AG09319 (cell line): ENCODE measurements at regions not wholly inside any gene's neighbourhood (a gene's known extent, or its start where the extent isn't known, plus 50 kb on each side); places are given as distances from the start of the nearest gene placed in this dataset.

Experiments used
- DNase-seq: peaks from one replicate; pipeline ENCODE4 v3.0.0-alpha.2; 2010; ENCODE audit warnings: low read depth; ENCODE audit errors: extremely low read depth
- TF ChIP-seq, protein P1 (sequence below): IDR thresholded peaks from 2 replicates; pipeline ENCODE4 v1.5.1; 2011; ENCODE audit warnings: low read depth, mild to moderate bottlenecking, inconsistent platforms, low read length, moderate library complexity

DNA sequence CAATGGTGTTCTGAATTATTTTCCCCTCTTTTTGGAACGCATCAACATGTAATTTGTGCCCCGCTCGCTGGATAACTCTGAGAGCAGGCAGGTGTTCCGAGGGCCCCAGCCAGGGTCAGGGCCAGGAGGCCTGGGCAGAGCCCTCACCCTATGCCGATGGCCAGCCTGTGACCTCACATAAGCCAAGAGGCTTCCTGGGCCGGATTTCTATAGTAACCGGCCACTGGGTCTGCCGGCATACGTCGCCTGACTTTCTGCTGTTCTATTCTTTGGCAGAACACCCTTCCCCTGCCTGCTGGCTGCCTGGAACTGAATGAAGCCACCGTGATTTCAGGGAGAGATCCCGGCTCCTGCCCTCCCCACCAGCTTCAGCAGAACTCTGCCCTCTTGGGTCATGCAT, 375.2 kb downstream of the SHANK2 start:
- DNase-seq: no peak
- TF ChIP-seq, protein P1, sequence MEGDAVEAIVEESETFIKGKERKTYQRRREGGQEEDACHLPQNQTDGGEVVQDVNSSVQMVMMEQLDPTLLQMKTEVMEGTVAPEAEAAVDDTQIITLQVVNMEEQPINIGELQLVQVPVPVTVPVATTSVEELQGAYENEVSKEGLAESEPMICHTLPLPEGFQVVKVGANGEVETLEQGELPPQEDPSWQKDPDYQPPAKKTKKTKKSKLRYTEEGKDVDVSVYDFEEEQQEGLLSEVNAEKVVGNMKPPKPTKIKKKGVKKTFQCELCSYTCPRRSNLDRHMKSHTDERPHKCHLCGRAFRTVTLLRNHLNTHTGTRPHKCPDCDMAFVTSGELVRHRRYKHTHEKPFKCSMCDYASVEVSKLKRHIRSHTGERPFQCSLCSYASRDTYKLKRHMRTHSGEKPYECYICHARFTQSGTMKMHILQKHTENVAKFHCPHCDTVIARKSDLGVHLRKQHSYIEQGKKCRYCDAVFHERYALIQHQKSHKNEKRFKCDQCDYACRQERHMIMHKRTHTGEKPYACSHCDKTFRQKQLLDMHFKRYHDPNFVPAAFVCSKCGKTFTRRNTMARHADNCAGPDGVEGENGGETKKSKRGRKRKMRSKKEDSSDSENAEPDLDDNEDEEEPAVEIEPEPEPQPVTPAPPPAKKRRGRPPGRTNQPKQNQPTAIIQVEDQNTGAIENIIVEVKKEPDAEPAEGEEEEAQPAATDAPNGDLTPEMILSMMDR: no peak

GRCh38 chr11:70878366-70878765, 374.0 kb downstream of the SHANK2 start:
- TF ChIP-seq, protein P1: no peak
- no peak for DNase-seq

DNA sequence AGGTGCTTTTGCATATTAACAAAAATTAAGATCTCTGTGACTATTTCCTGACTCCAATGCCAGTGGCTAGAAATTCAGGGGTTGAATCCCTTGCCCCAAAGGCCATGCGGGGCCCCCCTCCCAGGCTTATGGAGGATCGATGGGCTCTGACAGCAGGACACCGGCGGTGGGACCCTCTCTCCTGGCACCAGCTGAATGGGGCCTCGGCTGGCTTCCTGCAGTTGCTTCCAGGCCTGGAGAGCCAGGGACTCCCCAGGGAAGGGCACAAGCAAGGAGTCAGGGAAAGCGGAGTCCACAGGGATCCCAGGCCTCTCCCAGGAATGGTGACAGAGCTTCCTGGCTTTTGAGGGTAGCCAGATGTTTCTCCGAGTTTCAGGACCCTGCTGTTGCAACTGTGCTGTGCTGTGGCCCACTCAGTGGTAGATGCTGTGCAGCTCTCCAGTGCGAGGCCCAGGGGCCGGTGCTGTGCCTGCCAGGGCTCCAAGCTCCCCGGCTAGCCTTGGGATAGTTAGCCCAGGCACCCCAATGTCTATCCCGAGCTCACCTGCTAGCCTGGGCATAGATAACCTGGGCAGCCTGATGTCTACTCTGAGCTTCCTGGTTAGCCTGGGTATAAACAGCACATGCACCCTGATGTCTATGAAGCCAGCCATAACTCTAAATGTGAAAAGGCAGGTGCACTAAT, 372.6 kb downstream of the SHANK2 start:
- TF ChIP-seq, protein P1: no peak
- DNase-seq: no peak

DNA sequence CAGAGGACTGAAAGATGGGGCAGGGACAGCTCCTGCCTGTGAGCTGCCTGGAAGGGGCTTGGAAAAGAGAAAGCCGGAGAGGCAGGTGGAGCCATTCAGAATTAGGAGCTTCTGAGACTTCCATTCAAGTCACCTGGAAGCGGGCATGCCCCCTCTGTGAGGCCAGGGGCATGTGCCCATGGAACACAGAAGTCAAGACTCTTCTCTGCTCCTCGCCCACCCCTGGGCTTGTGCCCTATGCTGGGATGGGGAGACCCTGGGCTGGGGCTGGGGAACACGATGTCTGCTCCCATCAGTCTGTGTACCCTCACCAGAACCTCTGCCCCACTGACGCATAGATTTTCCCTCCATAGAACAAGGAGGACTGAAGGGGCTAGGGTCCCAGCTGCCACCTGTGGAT, 372.0 kb downstream of the SHANK2 start:
- DNase-seq: no peak
- TF ChIP-seq, protein P1: no peak

DNA sequence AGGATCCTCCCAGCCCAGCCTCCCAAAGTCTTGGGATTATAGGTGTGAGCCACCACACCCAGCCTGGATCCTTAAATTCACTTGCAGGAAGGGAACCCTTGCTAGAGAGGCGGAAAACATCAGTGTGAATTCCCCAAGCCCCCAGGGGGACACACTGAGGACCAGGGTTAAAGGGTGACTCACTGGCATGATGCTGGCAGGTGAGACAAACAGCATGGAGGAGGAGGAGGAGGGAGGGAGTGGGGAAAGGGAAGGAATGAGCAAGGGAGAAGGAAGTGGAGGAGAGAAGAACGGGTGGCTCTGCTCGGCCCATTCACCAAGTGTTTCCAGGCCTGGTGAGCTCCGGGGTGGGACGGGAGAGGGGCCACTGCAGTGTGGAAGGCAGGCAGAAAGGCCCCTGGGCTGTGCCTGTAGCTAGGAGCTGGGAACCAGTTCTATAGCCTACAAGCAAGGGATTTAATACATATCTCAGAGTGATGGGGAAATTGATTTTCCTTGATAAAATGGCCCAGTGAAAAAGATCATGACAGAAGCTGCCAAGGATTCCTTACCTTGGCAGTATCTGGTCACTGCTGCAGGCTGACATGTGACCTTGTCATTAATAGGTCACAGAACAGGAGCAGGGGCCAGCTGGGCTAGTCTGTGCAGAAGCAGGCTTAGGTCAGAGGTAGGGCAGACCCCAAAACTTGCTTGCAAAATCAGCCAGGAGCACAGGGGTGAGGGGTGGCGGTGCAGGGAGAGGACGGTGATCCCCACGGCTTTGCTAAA, 370.2 kb downstream of the SHANK2 start:
- TF ChIP-seq, protein P1: no peak

DNA sequence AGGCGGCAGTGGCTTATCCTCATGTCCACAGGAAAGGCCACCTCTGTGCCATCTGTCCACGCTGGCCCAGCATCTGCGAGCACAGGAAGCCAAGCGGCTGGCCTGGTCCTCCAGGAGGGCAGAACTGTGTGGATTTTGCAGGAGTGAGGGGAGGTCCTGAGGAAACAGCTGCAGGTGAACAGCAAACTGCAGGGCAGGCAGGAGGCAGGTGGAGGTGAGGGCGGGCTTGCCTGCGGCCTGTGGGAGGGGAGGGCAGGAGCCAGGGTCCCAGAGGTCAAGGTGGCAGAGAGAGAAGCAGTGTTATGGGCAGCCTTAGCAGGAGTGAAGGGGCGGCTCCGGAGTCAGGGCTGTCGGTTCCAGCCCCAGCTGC, 369.7 kb downstream of the SHANK2 start:
- TF ChIP-seq, protein P1: no peak
- DNase-seq: no peak

More for the DNA sequence above, 370.2 kb downstream of the SHANK2 start:
- no peak for DNase-seq

DNA sequence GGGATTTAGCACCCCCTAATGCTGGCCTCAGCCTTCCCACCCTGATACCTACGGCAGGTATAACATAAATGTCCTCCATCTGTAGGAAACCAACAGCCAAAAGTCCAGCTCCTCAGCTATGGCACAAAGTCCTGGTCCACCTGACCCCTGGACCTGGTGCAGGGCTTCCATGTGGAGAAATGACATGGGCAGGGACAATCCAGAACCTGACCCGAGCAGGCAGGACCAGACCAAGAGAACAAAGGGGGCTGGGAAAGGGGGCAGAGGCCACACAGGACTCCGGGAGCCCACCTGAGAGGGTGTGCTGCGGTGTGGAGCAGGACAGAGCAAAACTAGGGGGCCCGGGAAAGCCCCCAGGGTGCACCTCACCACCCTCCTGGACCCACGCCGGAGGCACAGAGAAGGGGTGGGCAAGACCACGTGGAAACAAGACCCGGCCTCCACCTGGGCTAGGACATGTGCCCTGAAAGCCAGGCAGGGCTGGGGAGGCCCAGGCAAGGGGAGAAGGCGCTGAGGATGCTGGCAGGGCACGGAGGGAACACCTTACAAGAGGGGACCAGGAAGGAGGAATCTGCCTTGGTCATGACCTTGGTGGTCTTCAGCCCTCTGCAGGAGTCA, 368.9 kb downstream of the SHANK2 start:
- no peak for DNase-seq
- TF ChIP-seq, protein P1: no peak
